GM21447 (cell line): ENCODE measurements at regions not wholly inside any gene's neighbourhood (a gene's known extent, or its start where the extent isn't known, plus 50 kb on each side); places are given as distances from the start of the nearest gene placed in this dataset.

Experiments
- ATAC-seq: cut with Tn5 transposase; IDR thresholded peaks from one replicate; pipeline ENCODE4 v1.9.1; 2021; ENCODE audit not compliant: unreplicated experiment

DNA sequence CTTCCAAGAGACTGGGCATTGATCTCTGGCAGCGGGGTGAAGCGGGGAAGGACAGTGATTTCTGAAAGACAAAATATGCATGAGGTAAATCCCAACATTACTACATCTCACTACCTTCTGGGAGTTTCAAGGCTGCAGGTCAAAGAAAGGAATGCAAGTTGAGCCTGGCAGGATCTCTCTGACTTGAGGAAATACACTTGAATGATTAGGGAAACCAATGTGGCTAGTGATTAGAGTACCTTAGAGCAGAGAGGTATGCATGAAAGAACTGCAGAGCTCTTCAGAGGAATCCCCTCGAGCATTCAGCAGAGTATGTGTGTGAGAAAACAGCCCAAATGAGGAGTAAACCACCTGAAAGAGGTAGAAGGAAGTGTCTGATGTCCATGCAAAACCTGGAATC, 2874.1 kb upstream of the PCDH20 start:
- no peak for ATAC-seq

DNA sequence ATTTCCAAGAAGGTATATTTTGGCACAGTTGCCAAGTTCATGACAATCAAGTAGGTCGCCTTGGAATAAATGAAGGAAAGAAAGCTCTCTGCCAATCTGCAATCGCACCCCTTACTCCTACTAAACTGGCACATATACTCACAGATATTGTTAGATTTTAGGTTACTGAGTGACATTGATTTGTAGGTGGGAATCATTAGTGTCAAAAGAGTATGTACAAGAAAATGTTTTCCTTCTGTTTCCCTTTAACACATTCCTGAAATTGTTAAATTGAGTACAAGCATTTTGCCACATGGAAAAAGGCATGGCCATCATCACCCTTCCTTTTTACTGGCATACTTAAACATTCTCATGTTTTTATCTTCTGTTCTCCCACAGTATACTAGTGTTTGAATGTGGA, 2868.3 kb upstream of the PCDH20 start:
- ATAC-seq = no peak

DNA sequence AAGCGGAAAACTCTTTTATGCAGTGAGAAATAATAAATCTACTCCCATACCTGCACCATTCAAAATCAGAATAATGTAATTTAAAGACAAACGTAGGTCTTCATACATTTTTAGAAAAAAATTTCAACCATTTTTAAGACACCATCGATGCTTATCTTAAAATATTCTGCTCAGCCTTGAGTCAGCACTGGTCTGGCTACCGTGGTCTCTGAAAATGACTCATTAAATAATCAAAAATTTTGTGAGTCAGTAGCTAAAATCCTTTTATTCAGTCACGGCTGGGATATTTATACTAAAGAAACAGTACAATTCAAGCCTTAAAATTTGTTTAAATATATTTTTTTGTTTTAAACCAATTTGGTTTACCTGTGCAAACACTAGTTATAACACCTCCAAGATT, 2862.8 kb upstream of the PCDH20 start:
- no peak for ATAC-seq

DNA sequence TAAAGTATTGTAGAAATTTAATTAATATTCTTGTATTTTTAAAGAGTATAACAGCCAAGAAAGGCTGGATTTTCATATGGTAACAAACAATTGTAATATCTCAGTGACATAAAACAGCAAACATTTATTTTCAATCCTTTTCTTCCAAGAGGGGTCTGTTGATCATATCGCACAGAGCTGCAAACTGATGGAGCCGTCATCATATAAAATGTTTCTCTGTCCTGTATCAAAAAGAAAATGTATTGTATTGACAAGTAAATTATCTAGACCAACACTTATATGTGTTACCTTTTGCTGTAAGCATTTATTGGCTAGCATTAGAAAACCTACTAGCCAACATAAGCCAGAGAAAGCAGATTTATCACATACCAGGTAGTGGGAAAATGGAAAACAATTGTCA, 2861.4 kb upstream of the PCDH20 start:
- ATAC-seq = no peak

DNA sequence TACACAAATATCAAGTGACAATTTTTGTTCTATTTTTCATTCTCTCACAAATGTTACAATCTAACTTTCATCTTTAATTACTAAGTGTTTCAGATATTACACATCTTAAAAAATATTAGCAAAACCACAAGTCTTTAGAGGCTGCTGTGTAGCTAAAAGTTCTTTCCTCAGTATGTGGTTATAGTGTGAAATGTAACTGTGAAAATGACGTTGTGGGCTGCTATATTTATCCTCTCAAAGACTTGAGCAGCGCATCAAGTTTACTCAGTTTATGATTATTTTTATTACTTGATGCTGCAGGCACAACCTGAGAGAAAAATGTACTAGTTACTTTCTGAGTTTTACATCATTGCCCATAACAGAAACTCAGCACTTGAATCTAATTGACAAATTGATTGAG, 2860.6 kb upstream of the PCDH20 start:
- ATAC-seq = no peak

DNA sequence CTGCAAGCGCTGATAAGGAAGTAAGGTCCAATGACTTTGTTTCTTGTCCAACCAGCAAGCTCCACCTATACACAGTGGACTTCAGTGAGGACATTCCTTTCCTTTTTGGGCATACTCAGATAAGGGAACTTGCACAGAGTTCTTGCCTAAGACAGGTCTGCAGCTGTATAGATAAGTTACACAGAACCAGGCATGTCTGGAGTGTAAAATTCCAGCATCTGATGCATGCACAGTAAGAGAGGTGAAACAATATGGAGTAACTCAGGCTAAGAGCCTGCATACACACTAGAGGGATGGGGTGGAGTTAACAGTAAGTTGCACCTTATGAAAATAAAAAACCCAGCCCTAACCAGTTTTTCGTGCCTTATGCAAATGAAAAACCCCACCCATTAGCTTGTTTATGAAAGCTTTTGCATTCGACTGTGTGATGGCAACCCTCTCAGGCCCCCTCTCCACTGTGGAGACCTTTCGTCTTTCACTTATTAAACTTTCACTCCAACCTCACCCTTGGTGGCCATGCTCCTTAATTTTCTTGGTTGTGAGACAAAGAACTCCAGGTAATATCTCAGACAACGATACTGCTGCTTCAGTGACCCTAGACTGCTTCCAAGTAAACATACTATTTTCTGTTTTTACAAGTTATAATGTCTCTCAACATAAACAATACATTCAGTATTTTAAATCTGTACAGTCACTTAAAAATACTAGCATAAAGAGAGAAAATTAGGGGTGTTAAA, 2859.0 kb upstream of the PCDH20 start:
- ATAC-seq = no peak

DNA sequence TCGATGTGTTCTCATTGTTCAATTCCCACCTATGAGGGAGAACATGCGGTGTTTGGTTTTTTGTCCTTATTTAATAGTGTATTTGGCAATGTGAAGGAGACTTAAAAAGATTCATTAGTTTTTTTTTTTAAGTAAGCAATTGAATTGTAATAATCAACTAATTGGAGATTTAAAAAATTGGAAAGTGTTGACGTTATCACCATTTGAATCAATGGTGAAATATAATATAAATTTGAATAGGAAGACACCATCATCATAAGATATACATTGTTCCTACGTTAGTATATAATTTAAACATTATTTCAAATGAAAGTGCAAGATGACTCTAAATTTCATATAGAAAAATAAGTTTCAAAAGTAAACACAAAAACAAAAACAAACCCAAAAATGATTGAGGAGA, 2858.1 kb upstream of the PCDH20 start:
- ATAC-seq = no peak

DNA sequence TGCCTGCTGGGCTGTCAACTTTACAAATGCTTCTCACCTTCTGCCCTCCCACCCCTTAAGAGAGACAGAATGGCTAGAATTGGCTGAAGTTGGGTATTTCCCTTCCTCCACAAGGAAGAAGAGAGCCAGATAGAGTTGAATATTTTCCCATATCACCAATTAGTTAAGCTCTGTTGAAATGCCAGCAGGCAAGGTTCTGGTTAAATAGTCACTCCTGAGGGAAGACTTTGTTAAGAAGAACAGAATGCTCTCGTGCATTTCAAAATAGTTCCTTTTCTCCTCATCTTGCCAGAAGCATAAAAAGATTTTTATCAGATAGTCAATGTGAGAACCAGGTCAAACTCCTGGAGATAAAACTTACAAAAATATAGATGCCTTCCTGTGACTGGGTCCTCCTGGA, 2857.0 kb upstream of the PCDH20 start:
- no peak for ATAC-seq

DNA sequence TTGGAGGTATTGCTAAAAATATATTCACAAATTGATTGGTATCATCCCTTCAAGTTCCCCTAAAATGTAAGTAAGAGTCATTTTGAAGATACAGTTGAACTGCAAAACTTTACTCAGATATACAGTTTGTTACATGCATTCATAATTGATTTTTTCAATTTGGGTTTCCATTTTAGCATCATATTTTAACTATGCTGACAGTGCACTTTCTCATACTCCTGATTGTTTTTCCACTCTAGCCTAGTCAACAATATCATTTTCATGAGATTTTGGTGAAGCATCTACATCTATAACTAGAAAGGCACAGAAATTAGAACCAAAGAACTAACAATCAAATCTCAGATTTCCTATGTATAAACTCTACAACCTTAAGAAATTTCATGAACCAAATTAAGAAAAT, 2850.4 kb upstream of the PCDH20 start:
- ATAC-seq = no peak

DNA sequence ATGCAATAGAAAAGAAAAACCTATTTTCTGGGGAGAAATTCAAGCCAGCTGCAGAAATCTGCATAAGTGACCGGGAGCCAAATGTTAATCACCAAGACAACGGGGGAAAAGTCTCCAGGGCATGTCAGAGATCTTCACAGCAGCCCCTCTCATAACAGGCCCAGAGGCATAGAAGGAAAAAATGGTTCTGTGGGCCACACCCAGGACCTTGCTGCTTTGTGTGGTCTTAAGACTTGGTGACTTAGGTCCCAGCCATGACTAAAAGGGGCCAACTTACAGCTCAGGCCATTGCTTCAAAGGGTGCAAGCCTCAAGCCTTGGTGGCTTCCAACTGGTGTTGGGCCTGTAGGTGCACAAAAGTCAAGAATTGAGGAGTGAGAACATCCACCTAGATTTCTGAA, 2847.6 kb upstream of the PCDH20 start:
- ATAC-seq = no peak

DNA sequence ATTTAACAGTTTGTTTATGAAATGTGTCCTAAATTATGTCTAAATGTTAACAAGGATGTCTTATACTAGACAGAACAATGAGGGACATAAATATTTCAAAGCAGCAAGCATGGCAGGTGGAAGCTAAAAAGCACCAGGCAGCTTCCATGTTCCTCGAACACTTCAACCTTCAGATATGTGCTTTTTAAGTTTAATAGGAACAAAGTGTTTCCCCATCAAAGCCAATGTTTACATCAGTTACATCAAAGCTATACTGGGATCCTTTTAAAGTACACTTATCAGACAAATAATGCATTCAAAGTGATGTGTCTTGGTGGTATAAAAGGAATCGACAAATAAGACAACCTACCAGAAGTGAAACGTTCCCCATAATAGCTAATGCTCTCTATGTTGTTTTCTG, 2841.1 kb upstream of the PCDH20 start:
- ATAC-seq = no peak

DNA sequence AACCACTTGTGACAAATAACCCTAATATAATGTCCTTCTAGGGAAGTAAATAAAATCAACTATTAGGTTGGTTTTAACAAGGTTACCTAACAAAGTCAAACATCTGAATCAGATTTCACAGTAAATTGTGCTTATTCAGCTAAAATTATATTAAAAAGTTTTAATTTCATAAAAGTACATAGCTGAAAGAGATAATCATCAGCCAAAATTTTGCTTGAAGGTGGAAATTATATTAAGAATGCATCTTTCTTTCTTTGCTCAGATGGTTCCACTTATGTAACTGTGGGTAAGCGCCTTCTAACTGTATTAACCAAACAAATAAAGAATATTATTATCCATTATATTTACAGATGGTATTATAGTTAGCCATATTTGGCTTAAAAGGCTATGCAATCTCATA, 2840.3 kb upstream of the PCDH20 start:
- no peak for ATAC-seq

DNA sequence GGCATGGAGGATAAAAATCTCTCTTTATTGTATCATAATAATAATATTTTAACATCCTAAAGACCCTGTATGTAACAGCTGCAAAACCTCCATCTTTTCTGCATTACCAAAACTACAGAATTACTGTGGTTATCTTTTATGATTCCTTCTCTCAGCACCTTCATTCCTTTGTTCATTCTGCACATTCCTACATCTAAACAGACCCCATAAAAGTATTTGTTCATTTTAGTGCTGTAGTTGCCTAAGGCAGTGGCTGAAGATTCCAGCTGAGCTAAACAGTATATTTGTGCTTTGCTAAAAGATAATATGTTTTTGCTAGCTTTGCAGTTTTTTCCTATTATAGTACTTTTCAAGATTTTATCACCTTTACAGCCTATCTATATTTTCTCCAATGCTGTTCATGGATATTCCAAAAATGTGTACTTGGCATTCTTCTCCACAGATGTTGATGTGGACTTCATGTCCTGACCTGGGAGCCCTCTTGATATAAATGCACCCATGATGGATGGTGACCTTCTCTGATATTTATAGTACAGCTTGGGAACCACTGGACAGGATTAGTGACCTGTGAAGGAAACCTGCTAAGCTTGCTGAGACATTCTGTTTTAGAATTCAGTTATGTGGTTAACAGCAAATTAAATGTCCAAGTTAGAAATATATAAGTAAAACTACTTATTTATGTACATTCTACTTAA, 2832.9 kb upstream of the PCDH20 start:
- ATAC-seq = no peak

DNA sequence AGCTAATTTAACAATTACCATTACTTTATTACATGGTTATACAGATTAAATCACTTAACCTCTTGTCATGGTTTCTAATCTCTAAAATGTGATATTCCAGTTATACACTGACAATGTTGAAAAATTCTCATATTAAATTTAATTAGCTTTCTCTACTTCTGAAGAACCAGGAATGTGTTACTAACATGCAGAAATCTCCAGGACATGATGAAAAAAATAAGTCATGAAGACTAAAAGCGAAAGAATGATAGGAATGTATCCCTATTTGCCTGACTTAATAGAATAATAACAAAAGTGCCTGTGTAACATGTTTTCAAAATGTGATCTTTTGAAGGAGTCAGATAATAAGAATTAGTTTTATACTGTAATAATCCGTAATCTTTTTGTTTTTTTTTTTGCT, 2823.7 kb upstream of the PCDH20 start:
- ATAC-seq = no peak

DNA sequence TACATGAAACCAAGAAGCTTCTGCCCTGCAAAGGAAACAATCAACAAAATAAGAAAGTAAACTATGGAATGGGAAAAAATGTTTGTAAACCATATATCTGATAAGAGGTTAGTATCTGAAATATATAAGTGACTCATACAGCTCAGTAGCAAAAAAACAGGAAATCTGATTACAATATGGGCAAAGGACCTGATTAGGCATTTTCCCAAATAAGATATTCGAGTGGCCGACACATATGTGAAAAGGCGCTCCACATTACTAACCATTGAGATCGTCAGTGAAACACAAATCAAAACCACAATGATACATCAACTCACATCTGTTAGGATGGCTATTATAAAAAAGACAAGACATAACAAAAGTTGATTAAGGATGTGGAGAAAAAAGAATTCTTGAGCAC, 2818.6 kb upstream of the PCDH20 start:
- no peak for ATAC-seq

DNA sequence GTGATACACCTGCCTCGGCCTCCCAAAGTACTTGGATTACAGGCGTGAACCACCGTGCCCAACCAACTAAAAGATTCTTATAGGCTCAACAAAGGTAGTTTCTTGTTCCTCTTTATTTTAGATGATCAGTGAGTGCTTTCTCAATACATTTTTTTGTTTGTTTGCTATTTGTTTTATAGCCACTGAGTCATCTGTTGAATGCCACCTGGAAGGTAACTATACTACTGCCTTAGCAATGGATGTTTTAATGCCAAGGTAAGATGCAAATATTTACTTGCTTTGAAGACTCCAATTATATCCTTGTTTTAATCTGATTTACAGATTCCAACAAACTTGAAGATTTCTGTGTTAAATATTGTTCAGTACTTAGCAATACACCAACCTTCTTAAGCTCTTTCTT, 2807.4 kb upstream of the PCDH20 start:
- no peak for ATAC-seq

DNA sequence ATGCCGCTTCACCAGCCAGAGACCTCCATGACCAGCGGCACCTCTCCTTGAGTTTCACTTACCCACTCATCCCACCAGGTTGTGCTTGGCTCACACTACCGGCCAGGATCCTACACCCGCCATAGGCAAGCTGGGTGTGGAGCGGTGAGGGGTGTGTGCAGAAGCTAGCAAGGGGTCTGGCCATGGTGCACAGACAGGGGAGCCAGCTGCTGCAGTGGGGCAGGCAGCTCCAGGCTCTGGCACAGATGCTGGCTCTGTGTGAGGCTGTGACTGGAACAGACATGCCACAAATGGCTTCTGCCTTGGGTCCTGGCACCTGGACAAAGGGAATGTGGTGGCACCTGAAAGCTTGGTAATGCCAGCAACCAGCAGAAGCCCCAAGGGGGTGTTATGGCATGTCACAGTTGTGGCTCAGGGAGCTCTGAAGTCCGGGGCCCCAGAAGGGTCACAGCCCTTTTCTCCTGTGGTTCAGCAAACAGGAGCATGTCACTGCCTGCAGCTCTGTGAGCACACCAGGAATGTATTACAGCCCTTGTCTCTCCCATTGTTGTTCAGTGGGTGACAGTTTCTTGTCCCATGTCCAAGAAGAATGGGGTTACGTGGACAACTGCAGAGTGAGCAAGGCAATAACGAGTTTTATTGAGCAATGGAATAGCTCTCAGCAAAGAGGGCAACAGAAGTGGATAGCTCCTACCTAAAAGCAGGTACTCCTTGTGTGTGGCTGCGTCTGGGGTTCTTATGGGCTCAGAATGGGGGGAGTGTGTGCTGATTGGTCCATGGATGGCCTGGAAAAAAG, 2791.0 kb upstream of the PCDH20 start:
- ATAC-seq = no peak

DNA sequence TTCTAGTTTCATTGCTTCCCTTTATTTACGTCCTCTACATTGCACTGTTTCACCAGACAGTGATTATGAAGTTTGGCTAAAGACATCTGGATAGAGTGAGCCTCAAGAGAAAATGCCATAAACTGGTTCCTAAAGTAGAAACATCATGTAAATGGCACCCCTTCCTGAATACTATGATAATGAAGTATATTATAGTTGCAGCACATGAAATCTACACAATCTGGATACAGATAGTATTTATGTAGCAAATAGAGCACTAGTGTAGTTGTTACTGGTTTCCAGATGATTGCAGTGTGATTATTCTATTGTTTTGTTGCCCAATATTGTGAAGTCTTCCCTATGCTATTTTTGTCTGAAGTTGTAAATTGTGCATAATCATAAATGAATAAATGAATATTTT, 2786.9 kb upstream of the PCDH20 start:
- ATAC-seq = no peak

DNA sequence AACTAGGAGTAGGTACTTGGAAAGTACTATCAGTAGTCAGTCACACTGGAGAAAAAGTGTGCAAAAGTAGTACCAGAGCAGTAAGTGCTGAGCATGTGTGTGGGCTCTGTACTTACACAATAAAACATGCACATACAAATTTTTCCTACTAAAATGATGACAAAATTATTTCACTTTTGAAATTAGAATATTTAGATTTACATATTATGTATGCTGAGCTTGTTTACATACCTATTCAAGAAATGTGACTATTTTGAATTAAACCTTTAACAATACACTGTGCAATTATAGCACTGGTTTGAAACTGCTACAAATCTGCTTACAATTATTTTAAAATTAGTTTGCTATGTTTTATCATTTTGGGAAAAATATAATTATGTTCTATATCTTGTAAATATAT, 2781.6 kb upstream of the PCDH20 start:
- no peak for ATAC-seq

DNA sequence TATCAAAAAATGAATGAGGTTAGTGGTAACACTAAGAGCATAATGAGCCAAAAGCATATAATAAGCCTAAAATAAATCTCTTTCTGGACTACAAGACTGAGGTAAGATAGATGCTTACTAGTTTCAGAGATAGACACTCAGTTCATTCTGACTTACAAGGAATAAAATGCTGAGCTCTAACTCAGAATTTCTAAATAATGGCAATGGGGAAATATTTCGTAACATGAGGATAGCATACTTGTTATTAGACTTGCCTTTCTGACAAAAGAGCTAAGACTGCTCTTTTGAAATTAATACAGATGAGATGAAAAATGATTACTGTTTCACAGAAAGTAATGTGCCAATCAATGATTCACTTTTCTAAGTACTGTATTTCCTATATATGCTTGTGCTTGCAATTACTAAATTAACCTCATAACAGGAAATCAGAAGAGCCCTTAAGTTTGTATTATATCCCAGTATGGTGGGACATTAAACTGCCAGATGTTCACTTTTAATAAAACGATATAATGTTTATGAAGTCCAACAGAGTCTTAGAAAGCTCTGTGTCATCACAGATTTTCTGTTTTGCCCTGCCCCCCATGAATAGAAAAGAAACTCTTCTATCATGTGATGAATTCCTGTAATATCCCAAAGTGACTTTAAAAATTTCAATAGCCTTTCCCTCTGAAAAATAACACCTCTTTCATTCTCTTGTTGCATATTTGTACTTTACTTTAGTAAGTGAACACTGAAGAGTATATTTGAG, 2771.0 kb upstream of the PCDH20 start:
- ATAC-seq = no peak

DNA sequence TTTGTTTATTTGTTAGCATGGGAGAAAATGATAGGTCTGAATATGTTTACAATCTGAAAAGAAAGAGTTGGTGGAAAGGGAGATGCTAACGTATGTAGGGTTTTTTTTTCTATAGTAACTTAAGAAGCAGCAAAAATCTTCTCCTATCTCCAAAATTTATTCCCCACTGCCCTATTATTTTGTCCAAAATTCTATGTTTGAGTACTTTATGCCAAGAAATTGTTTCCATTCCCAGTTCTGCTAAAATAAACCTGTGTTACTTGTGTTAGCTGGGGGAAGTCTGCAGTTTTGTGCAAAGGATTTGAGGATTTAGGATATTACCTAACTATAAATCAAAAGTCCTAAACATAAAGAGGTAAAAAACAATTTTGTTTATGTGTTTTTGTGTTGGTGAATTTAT, 2770.4 kb upstream of the PCDH20 start:
- no peak for ATAC-seq
